ENCODE measurements at regions not wholly inside any gene's neighbourhood (a gene's known extent, or its start where the extent isn't known, plus 50 kb on each side); places are given as distances from the start of the nearest gene placed in this dataset.
A peak's percentile ranks its signal among the peaks of the same experiment; 100 is the strongest.

- DNase-seq: no peak
Measured at GRCh38 chrX:42515939-42516338, 262.0 kb downstream of the PPP1R2C start.

- no peak for DNase-seq
Measured at GRCh38 chrX:42505016-42505415, 272.9 kb downstream of the PPP1R2C start.

DNA sequence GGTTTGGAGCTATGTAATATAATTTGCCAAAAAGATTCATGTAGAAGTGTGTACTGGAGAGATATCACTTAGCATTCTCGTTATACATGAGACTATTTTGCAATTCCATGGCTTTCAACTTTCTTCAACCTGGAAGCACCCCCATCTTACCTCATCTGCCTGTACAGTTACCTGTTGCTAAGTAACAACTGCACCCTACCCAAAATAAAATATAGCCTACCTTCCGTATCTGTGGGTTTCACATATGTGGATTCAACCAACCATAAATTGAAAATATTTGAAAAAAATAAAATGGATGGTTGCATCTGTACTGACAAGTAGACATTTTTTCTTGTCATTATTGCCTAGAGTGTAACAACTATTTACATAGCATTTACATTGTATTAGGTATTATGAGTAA lies 278.3 kb downstream of the PPP1R2C start:
- DNase-seq: no peak

- DNase-seq: no peak
Measured at GRCh38 chrX:42497356-42497755, 280.6 kb downstream of the PPP1R2C start.

DNA sequence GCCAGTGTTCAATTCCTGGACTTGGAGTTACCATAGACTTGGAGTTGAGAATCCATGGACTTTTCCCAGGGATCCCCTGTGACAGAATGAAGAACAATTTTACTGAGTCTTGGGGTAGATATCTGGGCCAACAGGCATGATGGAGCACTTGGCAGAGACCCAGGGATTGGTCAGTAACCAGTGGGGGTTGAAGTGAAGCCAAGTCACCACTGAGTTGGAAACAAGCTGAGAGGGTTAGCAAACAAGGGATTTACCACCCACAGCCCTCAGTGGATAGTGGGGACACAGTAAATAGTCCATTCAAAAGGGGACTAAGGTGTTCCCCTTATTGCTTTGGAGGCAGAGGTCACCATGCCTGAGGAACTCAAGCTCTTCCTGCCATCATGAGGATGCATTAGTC lies 281.7 kb downstream of the PPP1R2C start:
- DNase-seq: no peak

GRCh38 chrX:42495139-42495538 lies 282.8 kb downstream of the PPP1R2C start:
- no peak for DNase-seq

- DNase-seq: no peak
Measured at GRCh38 chrX:42491137-42491907, 286.6 kb downstream of the PPP1R2C start.

DNA sequence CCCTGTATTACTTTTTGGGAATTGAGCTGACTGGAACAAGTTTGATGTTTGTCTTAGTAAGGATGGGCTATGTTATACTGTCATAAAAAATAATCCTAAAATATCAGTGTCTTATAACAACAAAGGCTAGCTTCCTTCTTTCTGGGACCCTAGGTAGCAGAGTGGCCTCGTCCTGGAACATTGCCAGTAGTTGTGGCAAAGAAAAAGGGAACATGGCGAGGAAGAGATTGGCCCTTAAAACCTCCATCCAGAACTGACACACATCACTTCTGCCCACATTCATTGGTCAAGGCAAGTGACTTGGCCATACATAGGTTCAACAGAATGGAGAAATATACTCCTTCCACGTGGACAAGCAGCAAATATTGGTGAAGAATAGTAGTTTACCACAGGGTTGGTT lies 287.9 kb downstream of the PPP1R2C start:
- no peak for DNase-seq

- DNase-seq: no peak
Measured at GRCh38 chrX:42485601-42486000, 292.4 kb downstream of the PPP1R2C start.

- DNase-seq: no peak
Measured at GRCh38 chrX:42484233-42484632, 293.7 kb downstream of the PPP1R2C start.

DNA sequence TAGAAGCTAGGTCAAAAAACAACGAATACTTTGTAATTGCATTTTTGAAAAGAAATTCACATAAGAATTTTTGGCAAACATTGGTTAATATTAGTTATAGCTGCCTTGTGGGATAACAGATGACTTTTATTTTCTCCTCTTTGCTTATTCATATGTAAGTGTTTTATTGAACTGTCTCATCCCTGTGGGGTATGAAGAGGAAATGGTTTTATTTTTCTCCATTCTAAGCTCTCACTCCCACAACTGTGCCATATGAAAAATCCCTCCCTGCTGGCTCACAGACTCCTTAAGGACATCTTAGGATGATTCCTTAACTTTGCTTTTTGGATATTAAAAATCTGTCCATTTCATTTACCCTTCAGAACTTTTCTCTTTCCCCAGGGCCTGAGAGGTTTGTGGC lies 300.6 kb downstream of the PPP1R2C start:
- no peak for DNase-seq

DNA sequence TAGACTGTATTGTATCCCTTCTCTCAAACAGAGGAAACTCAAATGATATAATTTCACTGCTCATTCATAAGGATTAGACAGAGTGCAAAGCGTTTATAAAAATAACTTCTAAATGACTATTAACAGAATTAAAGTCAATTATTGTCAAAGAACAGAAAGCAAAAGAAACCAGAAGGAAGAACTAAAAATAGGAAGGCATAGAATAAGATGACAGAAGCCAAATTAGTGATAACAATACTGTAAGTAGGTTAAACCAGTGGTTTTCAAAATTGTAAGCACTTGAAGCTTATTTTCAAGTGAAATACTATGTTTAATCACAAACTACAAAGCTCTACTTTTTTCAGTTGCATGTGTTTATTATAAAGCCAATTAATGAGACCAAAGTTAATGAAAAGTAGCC lies 305.2 kb downstream of the PPP1R2C start:
- no peak for DNase-seq

DNA sequence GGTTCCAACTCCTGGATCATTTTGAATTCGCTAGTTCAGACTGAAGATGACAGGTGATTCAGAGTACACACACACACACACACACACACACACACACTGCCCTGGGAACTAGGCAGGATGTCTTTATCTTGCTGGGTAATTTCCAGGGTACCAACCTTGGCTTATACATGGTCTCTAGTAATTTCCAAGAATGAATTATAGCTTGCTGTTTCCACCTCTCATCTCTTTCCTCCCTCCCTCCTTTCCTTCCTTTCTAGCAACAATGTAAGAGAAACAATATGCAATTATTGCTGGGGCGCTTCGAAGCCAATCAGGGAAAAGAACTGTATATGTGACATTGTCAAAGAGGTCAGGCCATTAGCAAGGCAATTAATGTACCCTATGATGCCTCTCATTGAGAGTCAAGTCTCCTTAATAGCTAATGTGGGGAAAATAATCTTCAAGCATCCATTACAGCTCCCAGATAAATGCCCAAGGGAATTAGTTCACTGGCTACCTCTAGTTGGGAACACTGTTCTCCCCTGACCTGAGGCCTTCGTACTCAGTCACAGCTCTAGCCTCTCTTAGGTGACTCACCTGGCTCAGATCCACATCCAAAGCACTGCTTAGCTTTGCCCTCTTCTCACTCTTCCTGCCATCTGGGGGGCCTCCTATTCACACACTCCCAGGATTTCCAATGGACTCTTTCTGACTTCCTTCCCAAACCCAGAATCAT lies 311.5 kb downstream of the PPP1R2C start:
- peak in 1 of 2 experiments; percentile 19 for DNase-seq

DNA sequence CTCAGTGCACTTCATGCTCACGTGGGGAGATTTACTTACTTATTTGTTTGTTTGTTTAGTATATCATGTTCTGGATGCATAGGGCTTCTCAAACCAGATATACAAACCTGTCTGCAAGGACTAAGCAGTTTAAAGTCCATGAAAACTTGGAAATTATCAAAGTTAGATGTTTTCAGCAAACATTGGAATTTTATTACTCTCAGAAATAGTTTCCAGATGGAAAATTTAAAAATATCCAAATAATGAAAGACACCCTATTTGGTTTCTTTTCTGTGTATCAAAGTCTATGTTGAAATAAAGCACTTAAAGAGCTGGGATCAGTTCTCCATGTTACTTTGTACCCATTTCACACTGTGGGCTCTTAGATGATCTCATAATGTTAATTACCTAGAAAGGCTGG lies 312.1 kb downstream of the PPP1R2C start:
- no peak for DNase-seq

GRCh38 chrX:42463706-42464490 lies 314.1 kb downstream of the PPP1R2C start:
- peak; percentile 89 to 93 for DNase-seq

GRCh38 chrX:42462917-42463316 lies 315.0 kb downstream of the PPP1R2C start:
- no peak for DNase-seq

GRCh38 chrX:42460706-42461105 lies 317.3 kb downstream of the PPP1R2C start:
- DNase-seq: peak; percentile 86 to 94

DNA sequence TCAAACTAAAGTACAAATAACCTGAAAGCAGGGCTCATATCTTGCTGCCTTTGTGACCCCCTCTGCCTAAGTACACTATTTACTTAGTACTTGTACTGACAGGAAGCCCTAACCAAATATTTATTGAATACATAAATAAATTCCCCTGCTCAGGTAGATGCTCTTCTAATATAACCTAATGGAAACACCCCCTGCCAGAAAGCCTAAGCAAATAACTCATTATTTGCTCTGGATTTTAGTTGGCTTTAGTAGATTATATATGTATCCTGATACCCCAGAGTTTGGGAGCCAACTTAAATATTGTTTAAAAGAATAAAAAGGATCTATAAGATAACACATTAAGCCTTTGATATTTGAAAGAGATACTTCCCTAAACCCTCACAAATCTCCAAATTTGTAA lies 318.2 kb downstream of the PPP1R2C start:
- DNase-seq: no peak

GRCh38 chrX:42456176-42456700 lies 321.7 kb downstream of the PPP1R2C start:
- DNase-seq: no peak

- DNase-seq: no peak
Measured at GRCh38 chrX:42450228-42450627, 327.7 kb downstream of the PPP1R2C start.

DNA sequence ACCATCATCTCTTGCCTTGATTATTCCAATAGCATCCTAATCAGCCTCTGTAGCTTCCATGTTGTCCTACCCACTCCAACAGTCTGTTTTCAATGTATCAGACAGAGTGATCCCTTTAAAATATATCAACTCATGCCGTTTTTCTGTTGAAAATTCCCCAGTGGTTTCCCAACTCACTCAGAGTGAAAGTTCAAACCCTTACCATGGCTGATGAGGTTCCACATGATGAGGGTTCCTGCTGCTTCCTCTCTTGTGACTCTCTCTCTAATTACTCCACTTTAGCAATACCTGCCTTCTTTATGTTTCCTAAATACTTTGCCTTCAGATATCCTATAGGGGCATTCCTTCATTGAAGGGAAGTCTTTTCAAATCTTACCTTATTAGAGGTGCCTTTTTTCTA lies 334.7 kb downstream of the PPP1R2C start:
- DNase-seq: no peak

DNA sequence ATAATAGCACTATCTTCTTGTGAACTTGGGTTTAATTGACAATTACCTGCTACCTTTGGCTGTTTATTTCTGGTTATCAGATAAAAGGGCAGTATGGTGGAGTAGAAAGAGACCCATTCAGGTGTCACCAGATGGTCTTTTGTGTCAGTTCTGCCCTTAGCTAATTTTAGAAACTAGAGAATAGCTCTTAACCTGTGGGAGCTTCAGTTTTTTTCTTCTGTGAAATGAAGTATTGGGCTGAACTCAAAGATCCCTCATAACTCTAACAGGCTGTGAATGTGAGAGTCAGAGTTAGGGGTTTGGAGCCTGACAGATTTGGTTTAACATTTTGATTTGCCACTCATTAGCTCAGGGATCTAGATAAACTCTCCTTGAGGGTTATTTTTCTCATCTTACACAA lies 335.2 kb downstream of the PPP1R2C start:
- DNase-seq: no peak

GRCh38 chrX:42437211-42437610 lies 340.8 kb downstream of the PPP1R2C start:
- no peak for DNase-seq

Data from NCI-H524 (cell line).